PFSK-1 (cell line): ENCODE measurements at regions not wholly inside any gene's neighbourhood (a gene's known extent, or its start where the extent isn't known, plus 50 kb on each side); places are given as distances from the start of the nearest gene placed in this dataset.

ENCODE experiments used
- FOXP2 ChIP-seq: optimal IDR thresholded peaks from 2 replicates; pipeline ENCODE3; 2011; ENCODE audit warnings: borderline replicate concordance, control low read depth, inconsistent platforms; ENCODE audit not compliant: insufficient read depth; ENCODE audit errors: extremely low read length, extremely low read depth
- POLR2AphosphoS5 ChIP-seq: IDR thresholded peaks from 2 replicates; pipeline ENCODE4 v1.6.1; 2012; ENCODE audit warnings: low read depth, mild to moderate bottlenecking, control low read depth, low read length, moderate library complexity
- REST ChIP-seq, 2 experiments: IDR thresholded peaks; 2 replicates each; pipeline versions ENCODE4 v1.6.1 to v1.8.0; 2011 to 2012; ENCODE audit warnings: low read depth in 2 of 2, low read length in 2 of 2, control low read depth in 1 of 2, inconsistent platforms in 1 of 2, mild to moderate bottlenecking in 1 of 2, moderate library complexity in 1 of 2; ENCODE audit not compliant: insufficient read depth in 1 of 2
- SIN3A ChIP-seq: IDR thresholded peaks from 2 replicates; pipeline ENCODE4 v1.6.1; 2012; ENCODE audit warnings: mild to moderate bottlenecking, low read length, moderate library complexity, borderline replicate concordance; ENCODE audit not compliant: insufficient read depth
- TAF1 ChIP-seq: IDR thresholded peaks from 2 replicates; pipeline ENCODE4 v1.6.1; 2012; ENCODE audit warnings: low read length, control low read depth, borderline replicate concordance; ENCODE audit not compliant: insufficient read depth

GRCh38 chr4:130753926-130754325 is 1658.0 kb downstream of the C4orf33 start:
- TF ChIP-seq POLR2AphosphoS5: no peak
- TF ChIP-seq SIN3A: no peak
- TF ChIP-seq REST (IDR thresholded peaks at IDR 0.05; ENCODE audit: insufficient read depth in 1 of 2, low read depth in 2 of 2, low read length in 2 of 2): no peak
- no peak for TF ChIP-seq TAF1
- no peak for TF ChIP-seq FOXP2

GRCh38 chr4:130760246-130760645 is 1664.3 kb downstream of the C4orf33 start:
- TF ChIP-seq REST (IDR thresholded peaks at IDR 0.05; ENCODE audit: insufficient read depth in 1 of 2, low read depth in 2 of 2, low read length in 2 of 2) (no peak), TAF1 (no peak), SIN3A (no peak), POLR2AphosphoS5 (no peak), FOXP2 (no peak)

- no peak for TF ChIP-seq FOXP2
- no peak for TF ChIP-seq REST (IDR thresholded peaks at IDR 0.05; ENCODE audit: insufficient read depth in 1 of 2, low read depth in 2 of 2, low read length in 2 of 2)
Observed at GRCh38 chr4:130808492-130808891, 1712.5 kb downstream of the C4orf33 start.

GRCh38 chr4:130812117-130812765 is 1716.3 kb downstream of the C4orf33 start:
- TF ChIP-seq FOXP2: no peak
- no peak for TF ChIP-seq TAF1
- TF ChIP-seq REST (IDR thresholded peaks at IDR 0.05; ENCODE audit: insufficient read depth in 1 of 2, low read depth in 2 of 2, low read length in 2 of 2): no peak
- TF ChIP-seq SIN3A: no peak
- no peak for TF ChIP-seq POLR2AphosphoS5

GRCh38 chr4:130814896-130815295 is 1718.9 kb downstream of the C4orf33 start:
- no peak for TF ChIP-seq SIN3A
- TF ChIP-seq REST (IDR thresholded peaks at IDR 0.05; ENCODE audit: insufficient read depth in 1 of 2, low read depth in 2 of 2, low read length in 2 of 2): no peak
- no peak for TF ChIP-seq FOXP2
- TF ChIP-seq POLR2AphosphoS5: no peak
- TF ChIP-seq TAF1: no peak
